HG03066 (cell line): ENCODE measurements at regions not wholly inside any gene's neighbourhood (a gene's known extent, or its start where the extent isn't known, plus 50 kb on each side); places are given as distances from the start of the nearest gene placed in this dataset.

Source experiments
- ATAC-seq: cut with Tn5 transposase; IDR thresholded peaks from one replicate; pipeline ENCODE4 v1.9.1; 2021; ENCODE audit warnings: low read depth; ENCODE audit not compliant: unreplicated experiment

- ATAC-seq, result no peak
Observed at GRCh38 chr2:126792186-126792585, 106.5 kb upstream of the TEX51 start.

GRCh38 chr2:126792993-126793392 lies 105.7 kb upstream of the TEX51 start:
- ATAC-seq, result no peak

GRCh38 chr2:126793885-126794613 lies 104.6 kb upstream of the TEX51 start:
- no peak for ATAC-seq

GRCh38 chr2:126795656-126796055 lies 103.0 kb upstream of the TEX51 start:
- ATAC-seq, result no peak

GRCh38 chr2:126796931-126797621 lies 101.6 kb upstream of the TEX51 start:
- ATAC-seq, result no peak

GRCh38 chr2:126797622-126798275 lies 100.9 kb upstream of the TEX51 start:
- ATAC-seq, result no peak

- no peak for ATAC-seq
Observed at GRCh38 chr2:126798276-126799140, 100.2 kb upstream of the TEX51 start.

GRCh38 chr2:126799301-126799700 lies 99.4 kb upstream of the TEX51 start:
- ATAC-seq, result no peak

GRCh38 chr2:126801473-126801872 lies 97.2 kb upstream of the TEX51 start:
- no peak for ATAC-seq

- no peak for ATAC-seq
Observed at GRCh38 chr2:126802316-126802715, 96.4 kb upstream of the TEX51 start.

GRCh38 chr2:126802774-126803433 lies 95.8 kb upstream of the TEX51 start:
- no peak for ATAC-seq

- ATAC-seq, result no peak
Observed at GRCh38 chr2:126803434-126803775, 95.3 kb upstream of the TEX51 start.

GRCh38 chr2:126804347-126804746 lies 94.3 kb upstream of the TEX51 start:
- ATAC-seq, result no peak

- ATAC-seq, result no peak
Observed at GRCh38 chr2:126808929-126809328, 89.8 kb upstream of the TEX51 start.

- no peak for ATAC-seq
Observed at GRCh38 chr2:126809340-126809739, 89.3 kb upstream of the TEX51 start.

GRCh38 chr2:126810001-126810400 lies 88.7 kb upstream of the TEX51 start:
- no peak for ATAC-seq

GRCh38 chr2:126811101-126811500 lies 87.6 kb upstream of the TEX51 start:
- ATAC-seq, result no peak

GRCh38 chr2:126817172-126817571 lies 81.5 kb upstream of the TEX51 start:
- no peak for ATAC-seq

- ATAC-seq, result no peak
Observed at GRCh38 chr2:126822115-126822514, 76.6 kb upstream of the TEX51 start.

GRCh38 chr2:126822921-126823320 lies 75.8 kb upstream of the TEX51 start:
- no peak for ATAC-seq
